OCI-LY1 (cell line): ENCODE measurements at regions not wholly inside any gene's neighbourhood (a gene's known extent, or its start where the extent isn't known, plus 50 kb on each side); places are given as distances from the start of the nearest gene placed in this dataset.

Experiments used
- EZH2 ChIP-seq: fragments of 200-600 bp; sonication (generic), shearing (Covaris generic); IDR thresholded peaks from 2 replicates; pipeline ENCODE4 v1.8.0; 2017; ENCODE audit warnings: borderline replicate concordance, mixed run types, mild to moderate bottlenecking, antibody characterized with exemption, low read length, moderate library complexity, mixed read lengths
- TF ChIP-seq, protein P1 (sequence below): fragments of 200-600 bp; sonication (generic), shearing (Covaris generic); IDR thresholded peaks from 2 replicates; pipeline ENCODE4 v1.5.1; 2017; ENCODE audit warnings: mild to moderate bottlenecking, antibody characterized with exemption, low read length, moderate library complexity, mixed read lengths

DNA sequence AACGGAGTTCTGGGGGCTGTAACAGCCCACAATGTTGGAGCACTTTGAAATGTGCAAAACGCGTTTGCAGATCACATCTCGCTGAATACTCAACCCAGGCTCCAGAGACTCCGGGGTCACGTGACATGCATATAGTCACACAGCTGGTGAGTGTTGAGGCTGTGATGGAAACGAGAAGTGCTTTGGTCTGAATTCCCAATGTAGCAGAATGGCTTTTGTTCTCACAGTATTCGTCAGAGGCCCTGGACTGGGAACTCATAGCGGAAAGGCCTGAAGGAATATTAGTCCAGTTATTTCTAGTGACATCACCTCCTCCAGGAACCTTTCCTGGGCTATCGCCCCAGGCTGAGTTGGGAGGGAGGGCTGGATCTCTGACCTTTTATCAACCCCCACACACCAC lies 95.8 kb upstream of the CRHR1 start:
- no peak for TF ChIP-seq EZH2
- TF ChIP-seq, protein P1, sequence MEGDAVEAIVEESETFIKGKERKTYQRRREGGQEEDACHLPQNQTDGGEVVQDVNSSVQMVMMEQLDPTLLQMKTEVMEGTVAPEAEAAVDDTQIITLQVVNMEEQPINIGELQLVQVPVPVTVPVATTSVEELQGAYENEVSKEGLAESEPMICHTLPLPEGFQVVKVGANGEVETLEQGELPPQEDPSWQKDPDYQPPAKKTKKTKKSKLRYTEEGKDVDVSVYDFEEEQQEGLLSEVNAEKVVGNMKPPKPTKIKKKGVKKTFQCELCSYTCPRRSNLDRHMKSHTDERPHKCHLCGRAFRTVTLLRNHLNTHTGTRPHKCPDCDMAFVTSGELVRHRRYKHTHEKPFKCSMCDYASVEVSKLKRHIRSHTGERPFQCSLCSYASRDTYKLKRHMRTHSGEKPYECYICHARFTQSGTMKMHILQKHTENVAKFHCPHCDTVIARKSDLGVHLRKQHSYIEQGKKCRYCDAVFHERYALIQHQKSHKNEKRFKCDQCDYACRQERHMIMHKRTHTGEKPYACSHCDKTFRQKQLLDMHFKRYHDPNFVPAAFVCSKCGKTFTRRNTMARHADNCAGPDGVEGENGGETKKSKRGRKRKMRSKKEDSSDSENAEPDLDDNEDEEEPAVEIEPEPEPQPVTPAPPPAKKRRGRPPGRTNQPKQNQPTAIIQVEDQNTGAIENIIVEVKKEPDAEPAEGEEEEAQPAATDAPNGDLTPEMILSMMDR: no peak
